SJCRH30 (cell line): ENCODE measurements at regions not wholly inside any gene's neighbourhood (a gene's known extent, or its start where the extent isn't known, plus 50 kb on each side); places are given as distances from the start of the nearest gene placed in this dataset.
"Not testable (repeated sequence)": the region's sequence is repeated elsewhere in the genome, so short reads cannot be mapped to it uniquely, and the experiment has no call there.

ENCODE experiments used
- DNase-seq, 2 experiments: peaks; one replicate each; pipeline ENCODE4 v3.0.0-alpha.2; 2015 to 2020
- H3K27ac ChIP-seq: fragments of 250-450 bp; sonication (Bioruptor Pico); 2 replicates; pipeline ENCODE4 v1.5.1; 2020; ENCODE audit warnings: mild to moderate bottlenecking, moderate library complexity
- H3K27me3 ChIP-seq: fragments of 250-450 bp; sonication (Bioruptor Pico); 2 replicates; pipeline ENCODE4 v1.5.1; 2020; ENCODE audit warnings: mild to moderate bottlenecking, moderate library complexity
- H3K36me3 ChIP-seq: fragments of 250-450 bp; sonication (Bioruptor Pico); 2 replicates; pipeline ENCODE4 v1.5.1; 2020; ENCODE audit warnings: mild to moderate bottlenecking, moderate library complexity
- H3K4me1 ChIP-seq: fragments of 250-450 bp; sonication (Bioruptor Pico); 2 replicates; pipeline ENCODE4 v1.5.1; 2020; ENCODE audit warnings: mild to moderate bottlenecking, moderate library complexity
- H3K4me3 ChIP-seq: fragments of 250-450 bp; sonication (Bioruptor Pico); 2 replicates; pipeline ENCODE4 v1.5.1; 2020; ENCODE audit warnings: mild to moderate bottlenecking, moderate library complexity
- H3K9me3 ChIP-seq: fragments of 250-450 bp; sonication (Bioruptor Pico); replicated peaks from 2 replicates; pipeline ENCODE4 v1.5.1; 2020; ENCODE audit warnings: mild to moderate bottlenecking, moderate library complexity

GRCh38 chr5:130870691-130871090 is 294.4 kb downstream of the HINT1 start:
- no peak for DNase-seq
- no peak overlapping the region for H3K27ac ChIP-seq
- no peaks in the 10 kb centered on the region for H3K9me3 ChIP-seq
- H3K4me1 ChIP-seq = no peaks in the 10 kb centered on the region
- H3K27me3 ChIP-seq = no peaks in the 10 kb centered on the region
- H3K36me3 ChIP-seq = no peaks in the 10 kb centered on the region
- no peak overlapping the region for H3K4me3 ChIP-seq

- no peak for DNase-seq
Measured at GRCh38 chr5:130868186-130868840, 296.7 kb downstream of the HINT1 start.

GRCh38 chr5:130845049-130845765 is 319.8 kb downstream of the HINT1 start:
- no peaks in the 10 kb centered on the region; the same call in 1 of the 2 replicates for H3K27me3 ChIP-seq
- DNase-seq = no peak
- H3K27ac ChIP-seq = no peak overlapping the region
- no peaks in the 10 kb centered on the region; the same call in 1 of the 2 replicates for H3K9me3 ChIP-seq
- H3K4me1 ChIP-seq = no peaks in the 10 kb centered on the region
- no peaks in the 10 kb centered on the region for H3K36me3 ChIP-seq
- H3K4me3 ChIP-seq = no peak overlapping the region

More at GRCh38 chr5:130868186-130868840, 296.7 kb downstream of the HINT1 start:
- Histone ChIP-seq H3K4me3 (no peak overlapping the region), H3K27me3 (no peaks in the 10 kb centered on the region), H3K27ac (no peak overlapping the region), H3K4me1 (no peaks in the 10 kb centered on the region), H3K9me3 (no peaks in the 10 kb centered on the region), H3K36me3 (no peaks in the 10 kb centered on the region)

- Histone ChIP-seq H3K36me3 (no peaks in the 10 kb centered on the region), H3K4me3 (peak overlapping the region; percentile 10; the same call in 1 of the 2 replicates), H3K4me1 (no peaks in the 10 kb centered on the region), H3K27me3 (no peaks in the 10 kb centered on the region), H3K27ac (no peak overlapping the region), H3K9me3 (no peaks in the 10 kb centered on the region)
- no peak for DNase-seq
Measured at GRCh38 chr5:130836729-130837649, 328.1 kb downstream of the HINT1 start.

- H3K27ac ChIP-seq, H3K4me3 ChIP-seq, H3K9me3 ChIP-seq, DNase-seq, H3K36me3 ChIP-seq, H3K4me1 ChIP-seq, H3K27me3 ChIP-seq: not testable (repeated sequence)
Measured at GRCh38 chr5:130817598-130818384, 347.3 kb downstream of the HINT1 start.

GRCh38 chr5:130815246-130815645 is 349.8 kb downstream of the HINT1 start:
- no peak for DNase-seq
- Histone ChIP-seq H3K36me3 (no peaks in the 10 kb centered on the region), H3K4me3 (no peak overlapping the region), H3K9me3 (no peaks in the 10 kb centered on the region), H3K27ac (no peak overlapping the region), H3K27me3 (peaks cover 4% of the 10 kb centered on the region; the same call in 1 of the 2 replicates), H3K4me1 (no peaks in the 10 kb centered on the region)

- Histone ChIP-seq H3K27me3 (peaks cover 4% of the 10 kb centered on the region; the same call in 1 of the 2 replicates), H3K4me1 (no peaks in the 10 kb centered on the region), H3K36me3 (no peaks in the 10 kb centered on the region), H3K4me3 (no peak overlapping the region), H3K9me3 (no peaks in the 10 kb centered on the region), H3K27ac (no peak overlapping the region)
- DNase-seq = no peak
Measured at GRCh38 chr5:130808691-130809090, 356.4 kb downstream of the HINT1 start.

GRCh38 chr5:130805648-130806047 is 359.4 kb downstream of the HINT1 start:
- Histone ChIP-seq H3K4me1 (no peaks in the 10 kb centered on the region), H3K27me3 (peaks cover under 1% of the 10 kb centered on the region; the same call in 1 of the 2 replicates), H3K4me3 (no peak overlapping the region), H3K27ac (no peak overlapping the region), H3K36me3 (no peaks in the 10 kb centered on the region), H3K9me3 (no peaks in the 10 kb centered on the region)
- no peak for DNase-seq

GRCh38 chr5:130805036-130805435 is 360.0 kb downstream of the HINT1 start:
- no peaks in the 10 kb centered on the region for H3K36me3 ChIP-seq
- no peak overlapping the region for H3K4me3 ChIP-seq
- no peaks in the 10 kb centered on the region for H3K27me3 ChIP-seq
- H3K4me1 ChIP-seq = no peaks in the 10 kb centered on the region
- no peak for DNase-seq
- H3K9me3 ChIP-seq = no peaks in the 10 kb centered on the region
- H3K27ac ChIP-seq = no peak overlapping the region

- DNase-seq = no peak
- Histone ChIP-seq H3K4me1 (no peaks in the 10 kb centered on the region), H3K36me3 (no peaks in the 10 kb centered on the region), H3K27me3 (no peaks in the 10 kb centered on the region), H3K4me3 (no peak overlapping the region), H3K27ac (no peak overlapping the region), H3K9me3 (no peaks in the 10 kb centered on the region)
Measured at GRCh38 chr5:130801963-130802362, 363.1 kb downstream of the HINT1 start.

- H3K4me3 ChIP-seq = no peak overlapping the region
- no peaks in the 10 kb centered on the region for H3K36me3 ChIP-seq
- no peak for DNase-seq
- no peaks in the 10 kb centered on the region for H3K9me3 ChIP-seq
- no peak overlapping the region for H3K27ac ChIP-seq
- H3K27me3 ChIP-seq = no peaks in the 10 kb centered on the region
- H3K4me1 ChIP-seq = no peaks in the 10 kb centered on the region
Measured at GRCh38 chr5:130799015-130799414, 366.0 kb downstream of the HINT1 start.

- no peak for DNase-seq
- no peak overlapping the region for H3K27ac ChIP-seq
- H3K36me3 ChIP-seq = no peaks in the 10 kb centered on the region
- no peak overlapping the region for H3K4me3 ChIP-seq
- no peaks in the 10 kb centered on the region for H3K27me3 ChIP-seq
- H3K9me3 ChIP-seq = no peaks in the 10 kb centered on the region; the same call in 1 of the 2 replicates
- H3K4me1 ChIP-seq = no peaks in the 10 kb centered on the region
Measured at GRCh38 chr5:130797303-130797702, 367.8 kb downstream of the HINT1 start.

GRCh38 chr5:130796902-130797301 is 368.2 kb downstream of the HINT1 start:
- no peak for DNase-seq
- H3K27me3 ChIP-seq = no peaks in the 10 kb centered on the region
- H3K4me1 ChIP-seq = no peaks in the 10 kb centered on the region
- H3K4me3 ChIP-seq = no peak overlapping the region
- H3K36me3 ChIP-seq = no peaks in the 10 kb centered on the region
- no peak overlapping the region for H3K27ac ChIP-seq
- H3K9me3 ChIP-seq = no peaks in the 10 kb centered on the region; the same call in 1 of the 2 replicates

- no peaks in the 10 kb centered on the region for H3K27me3 ChIP-seq
- H3K27ac ChIP-seq = no peak overlapping the region
- H3K4me3 ChIP-seq = no peak overlapping the region
- DNase-seq = no peak
- H3K4me1 ChIP-seq = no peaks in the 10 kb centered on the region
- no peaks in the 10 kb centered on the region; the same call in 1 of the 2 replicates for H3K9me3 ChIP-seq
- no peaks in the 10 kb centered on the region for H3K36me3 ChIP-seq
Measured at GRCh38 chr5:130796032-130796431, 369.0 kb downstream of the HINT1 start.
